ENCODE measurements at regions not wholly inside any gene's neighbourhood (a gene's known extent, or its start where the extent isn't known, plus 50 kb on each side); places are given as distances from the start of the nearest gene placed in this dataset.

GRCh38 chr18:29083545-29083944 is 906.6 kb upstream of the CDH2 start:
- H3K4me1 Mint-ChIP-seq (ENCODE audit: low read depth): no peaks in the 10 kb centered on the region
- peaks cover 5% of the 10 kb centered on the region for H3K9me3 Mint-ChIP-seq (ENCODE audit: insufficient read depth)
- H3K36me3 Mint-ChIP-seq (ENCODE audit: low read depth): no peaks in the 10 kb centered on the region
- POLR2A ChIA-PET: no interaction called here
- H3K27me3 Mint-ChIP-seq (ENCODE audit: low read depth): no peaks in the 10 kb centered on the region
- ATAC-seq (no peak), DNase-seq (no peak)
- no peak overlapping the region for H3K27ac Mint-ChIP-seq
- CTCF ChIA-PET: no interaction called here
- no peak overlapping the region for H3K4me3 Mint-ChIP-seq

GRCh38 chr18:29080946-29081345 is 904.0 kb upstream of the CDH2 start:
- no peaks in the 10 kb centered on the region for H3K36me3 Mint-ChIP-seq (ENCODE audit: low read depth)
- H3K4me3 Mint-ChIP-seq: no peak overlapping the region
- POLR2A ChIA-PET: no interaction called here
- H3K27ac Mint-ChIP-seq: no peak overlapping the region
- peaks cover 5% of the 10 kb centered on the region for H3K9me3 Mint-ChIP-seq (ENCODE audit: insufficient read depth)
- H3K27me3 Mint-ChIP-seq (ENCODE audit: low read depth): no peaks in the 10 kb centered on the region
- ATAC-seq: no peak
- no peaks in the 10 kb centered on the region for H3K4me1 Mint-ChIP-seq (ENCODE audit: low read depth)
- DNase-seq: no peak
- CTCF ChIA-PET: no interaction called here

GRCh38 chr18:29078273-29078672 is 901.3 kb upstream of the CDH2 start:
- Mint-ChIP-seq H3K27me3 (ENCODE audit: low read depth) (no peaks in the 10 kb centered on the region), H3K9me3 (ENCODE audit: insufficient read depth) (peaks cover 7% of the 10 kb centered on the region), H3K36me3 (ENCODE audit: low read depth) (no peaks in the 10 kb centered on the region), H3K4me1 (ENCODE audit: low read depth) (no peaks in the 10 kb centered on the region), H3K4me3 (no peak overlapping the region), H3K27ac (no peak overlapping the region)
- ATAC-seq (no peak), DNase-seq (no peak)
- ChIA-PET POLR2A (no interaction called here), CTCF (no interaction called here)

- H3K4me1 Mint-ChIP-seq (ENCODE audit: low read depth): no peaks in the 10 kb centered on the region
- H3K27me3 Mint-ChIP-seq (ENCODE audit: low read depth): no peaks in the 10 kb centered on the region
- ATAC-seq (no peak), DNase-seq (no peak)
- POLR2A ChIA-PET: no interaction called here
- CTCF ChIA-PET: no interaction called here
- H3K36me3 Mint-ChIP-seq (ENCODE audit: low read depth): no peaks in the 10 kb centered on the region
- no peak overlapping the region for H3K27ac Mint-ChIP-seq
- peaks cover 7% of the 10 kb centered on the region for H3K9me3 Mint-ChIP-seq (ENCODE audit: insufficient read depth)
- no peak overlapping the region for H3K4me3 Mint-ChIP-seq
Observed at GRCh38 chr18:29077344-29077743, 900.4 kb upstream of the CDH2 start.

GRCh38 chr18:29076645-29077044 is 899.7 kb upstream of the CDH2 start:
- CTCF ChIA-PET: no interaction called here
- no peak overlapping the region for H3K4me3 Mint-ChIP-seq
- H3K4me1 Mint-ChIP-seq (ENCODE audit: low read depth): no peaks in the 10 kb centered on the region
- ATAC-seq: no peak
- peaks cover 7% of the 10 kb centered on the region for H3K9me3 Mint-ChIP-seq (ENCODE audit: insufficient read depth)
- no peaks in the 10 kb centered on the region for H3K27me3 Mint-ChIP-seq (ENCODE audit: low read depth)
- POLR2A ChIA-PET: no interaction called here
- no peaks in the 10 kb centered on the region for H3K36me3 Mint-ChIP-seq (ENCODE audit: low read depth)
- DNase-seq: no peak
- H3K27ac Mint-ChIP-seq: no peak overlapping the region

- ChIA-PET POLR2A (no interaction called here), CTCF (no interaction called here)
- no peaks in the 10 kb centered on the region for H3K36me3 Mint-ChIP-seq (ENCODE audit: low read depth)
- no peaks in the 10 kb centered on the region for H3K27me3 Mint-ChIP-seq (ENCODE audit: low read depth)
- peaks cover 11% of the 10 kb centered on the region for H3K9me3 Mint-ChIP-seq (ENCODE audit: insufficient read depth)
- H3K4me1 Mint-ChIP-seq (ENCODE audit: low read depth): no peaks in the 10 kb centered on the region
- no peak overlapping the region for H3K27ac Mint-ChIP-seq
- ATAC-seq (no peak), DNase-seq (no peak)
- H3K4me3 Mint-ChIP-seq: no peak overlapping the region
Observed at GRCh38 chr18:29074147-29074546, 897.2 kb upstream of the CDH2 start.

GRCh38 chr18:29071869-29072268 is 894.9 kb upstream of the CDH2 start:
- Mint-ChIP-seq H3K9me3 (ENCODE audit: insufficient read depth) (peaks cover 11% of the 10 kb centered on the region), H3K27me3 (ENCODE audit: low read depth) (no peaks in the 10 kb centered on the region), H3K4me1 (ENCODE audit: low read depth) (no peaks in the 10 kb centered on the region), H3K27ac (no peak overlapping the region), H3K36me3 (ENCODE audit: low read depth) (no peaks in the 10 kb centered on the region), H3K4me3 (no peak overlapping the region)
- DNase-seq (no peak), ATAC-seq (no peak)
- POLR2A ChIA-PET: no interaction called here
- CTCF ChIA-PET: no interaction called here

GRCh38 chr18:29063346-29063745 is 886.4 kb upstream of the CDH2 start:
- DNase-seq (no peak), ATAC-seq (no peak)
- CTCF ChIA-PET: no interaction called here
- POLR2A ChIA-PET: no interaction called here
- no peaks in the 10 kb centered on the region for H3K27me3 Mint-ChIP-seq (ENCODE audit: low read depth)
- H3K9me3 Mint-ChIP-seq (ENCODE audit: insufficient read depth): no peaks in the 10 kb centered on the region
- no peak overlapping the region for H3K4me3 Mint-ChIP-seq
- H3K4me1 Mint-ChIP-seq (ENCODE audit: low read depth): no peaks in the 10 kb centered on the region
- H3K36me3 Mint-ChIP-seq (ENCODE audit: low read depth): no peaks in the 10 kb centered on the region
- no peak overlapping the region for H3K27ac Mint-ChIP-seq

GRCh38 chr18:29062921-29063320 is 886.0 kb upstream of the CDH2 start:
- Mint-ChIP-seq H3K4me3 (no peak overlapping the region), H3K27ac (no peak overlapping the region), H3K4me1 (ENCODE audit: low read depth) (no peaks in the 10 kb centered on the region), H3K36me3 (ENCODE audit: low read depth) (no peaks in the 10 kb centered on the region), H3K27me3 (ENCODE audit: low read depth) (no peaks in the 10 kb centered on the region), H3K9me3 (ENCODE audit: insufficient read depth) (no peaks in the 10 kb centered on the region)
- CTCF ChIA-PET: no interaction called here
- POLR2A ChIA-PET: no interaction called here
- ATAC-seq: no peak
- no peak for DNase-seq

GRCh38 chr18:29060349-29060748 is 883.4 kb upstream of the CDH2 start:
- Mint-ChIP-seq H3K9me3 (ENCODE audit: insufficient read depth) (peaks cover 7% of the 10 kb centered on the region), H3K27me3 (ENCODE audit: low read depth) (no peaks in the 10 kb centered on the region), H3K27ac (no peak overlapping the region), H3K36me3 (ENCODE audit: low read depth) (no peaks in the 10 kb centered on the region), H3K4me1 (ENCODE audit: low read depth) (no peaks in the 10 kb centered on the region), H3K4me3 (no peak overlapping the region)
- ChIA-PET POLR2A (no interaction called here), CTCF (no interaction called here)
- ATAC-seq (no peak), DNase-seq (no peak)

GRCh38 chr18:29057703-29058102 is 880.8 kb upstream of the CDH2 start:
- no peak for ATAC-seq
- H3K36me3 Mint-ChIP-seq (ENCODE audit: low read depth): no peaks in the 10 kb centered on the region
- peaks cover 10% of the 10 kb centered on the region for H3K9me3 Mint-ChIP-seq (ENCODE audit: insufficient read depth)
- DNase-seq: no peak
- no peak overlapping the region for H3K4me3 Mint-ChIP-seq
- no peaks in the 10 kb centered on the region for H3K27me3 Mint-ChIP-seq (ENCODE audit: low read depth)
- no peak overlapping the region for H3K27ac Mint-ChIP-seq
- CTCF ChIA-PET: no interaction called here
- H3K4me1 Mint-ChIP-seq (ENCODE audit: low read depth): no peaks in the 10 kb centered on the region
- POLR2A ChIA-PET: no interaction called here

GRCh38 chr18:29056800-29057199 is 879.9 kb upstream of the CDH2 start:
- Mint-ChIP-seq H3K4me1 (ENCODE audit: low read depth) (no peaks in the 10 kb centered on the region), H3K27me3 (ENCODE audit: low read depth) (no peaks in the 10 kb centered on the region), H3K9me3 (ENCODE audit: insufficient read depth) (peaks cover 19% of the 10 kb centered on the region), H3K27ac (no peak overlapping the region), H3K4me3 (no peak overlapping the region), H3K36me3 (ENCODE audit: low read depth) (no peaks in the 10 kb centered on the region)
- DNase-seq (no peak), ATAC-seq (no peak)
- POLR2A ChIA-PET: no interaction called here
- CTCF ChIA-PET: no interaction called here

GRCh38 chr18:29041976-29042375 is 865.0 kb upstream of the CDH2 start:
- POLR2A ChIA-PET: interaction anchor here (0.6 kb wide), 1 partner anchor 497 kb away, joined by 3 read pairs; no protein-coding TSS in a partner anchor
- CTCF ChIA-PET: no interaction called here

More at GRCh38 chr18:29041976-29042375, 865.0 kb upstream of the CDH2 start:
- Mint-ChIP-seq H3K27ac (no peak overlapping the region), H3K4me1 (ENCODE audit: low read depth) (no peaks in the 10 kb centered on the region), H3K27me3 (ENCODE audit: low read depth) (no peaks in the 10 kb centered on the region), H3K4me3 (no peak overlapping the region), H3K9me3 (ENCODE audit: insufficient read depth) (no peaks in the 10 kb centered on the region), H3K36me3 (ENCODE audit: low read depth) (no peaks in the 10 kb centered on the region)
- no peak for DNase-seq
- ATAC-seq: no peak

All from activated CD8-positive, alpha-beta T cell treated with anti-CD3 and anti-CD28 coated beads, Interleukin-2, amount 10 ng/mL, durations not matched to agents 7 days and 5 days (primary cell).